ENCODE measurements at regions not wholly inside any gene's neighbourhood (a gene's known extent, or its start where the extent isn't known, plus 50 kb on each side); places are given as distances from the start of the nearest gene placed in this dataset.

GRCh38 chr2:220940646-220941045 is 631.5 kb downstream of the EPHA4 start:
- no peak for TF ChIP-seq CTCF (IDR thresholded peaks at IDR 0.05; ENCODE audit: low read depth, low read length, missing control alignments)
- H3K4me3 ChIP-seq (replicated peaks; ENCODE audit: low read depth, low read length), result no peak overlapping the region
- no peak for DNase-seq (ENCODE audit: extremely low read depth, low read depth)

- no peak for DNase-seq (ENCODE audit: extremely low read depth, low read depth)
- H3K4me3 ChIP-seq (replicated peaks; ENCODE audit: low read depth, low read length), result no peak overlapping the region
- no peak for TF ChIP-seq CTCF (IDR thresholded peaks at IDR 0.05; ENCODE audit: low read depth, low read length, missing control alignments)
Measured at GRCh38 chr2:220941683-220942082, 630.4 kb downstream of the EPHA4 start.

GRCh38 chr2:220946552-220946951 is 625.6 kb downstream of the EPHA4 start:
- H3K4me3 ChIP-seq (replicated peaks; ENCODE audit: low read depth, low read length), result no peak overlapping the region
- no peak for DNase-seq (ENCODE audit: extremely low read depth, low read depth)
- TF ChIP-seq CTCF (IDR thresholded peaks at IDR 0.05; ENCODE audit: low read depth, low read length, missing control alignments), result no peak

- TF ChIP-seq CTCF (IDR thresholded peaks at IDR 0.05; ENCODE audit: low read depth, low read length, missing control alignments), result no peak
- no peak for DNase-seq (ENCODE audit: extremely low read depth, low read depth)
- no peak overlapping the region for H3K4me3 ChIP-seq (replicated peaks; ENCODE audit: low read depth, low read length)
Measured at GRCh38 chr2:220948579-220948978, 623.5 kb downstream of the EPHA4 start.

- no peak for DNase-seq (ENCODE audit: extremely low read depth, low read depth)
- H3K4me3 ChIP-seq (replicated peaks; ENCODE audit: low read depth, low read length), result no peak overlapping the region
Measured at GRCh38 chr2:220949466-220949865, 622.6 kb downstream of the EPHA4 start.

GRCh38 chr2:220955776-220956175 is 616.3 kb downstream of the EPHA4 start:
- H3K4me3 ChIP-seq (replicated peaks; ENCODE audit: low read depth, low read length), result no peak overlapping the region
- no peak for TF ChIP-seq CTCF (IDR thresholded peaks at IDR 0.05; ENCODE audit: low read depth, low read length, missing control alignments)
- no peak for DNase-seq (ENCODE audit: extremely low read depth, low read depth)

More at GRCh38 chr2:220949466-220949865, 622.6 kb downstream of the EPHA4 start:
- TF ChIP-seq CTCF (IDR thresholded peaks at IDR 0.05; ENCODE audit: low read depth, low read length, missing control alignments), result no peak

- H3K4me3 ChIP-seq (replicated peaks; ENCODE audit: low read depth, low read length), result no peak overlapping the region
- DNase-seq (ENCODE audit: extremely low read depth, low read depth), result no peak
- no peak for TF ChIP-seq CTCF (IDR thresholded peaks at IDR 0.05; ENCODE audit: low read depth, low read length, missing control alignments)
Measured at GRCh38 chr2:220956429-220956828, 615.7 kb downstream of the EPHA4 start.

Measured in HFF-Myc (cell line).